ENCODE measurements at regions not wholly inside any gene's neighbourhood (a gene's known extent, or its start where the extent isn't known, plus 50 kb on each side); places are given as distances from the start of the nearest gene placed in this dataset.

DNA sequence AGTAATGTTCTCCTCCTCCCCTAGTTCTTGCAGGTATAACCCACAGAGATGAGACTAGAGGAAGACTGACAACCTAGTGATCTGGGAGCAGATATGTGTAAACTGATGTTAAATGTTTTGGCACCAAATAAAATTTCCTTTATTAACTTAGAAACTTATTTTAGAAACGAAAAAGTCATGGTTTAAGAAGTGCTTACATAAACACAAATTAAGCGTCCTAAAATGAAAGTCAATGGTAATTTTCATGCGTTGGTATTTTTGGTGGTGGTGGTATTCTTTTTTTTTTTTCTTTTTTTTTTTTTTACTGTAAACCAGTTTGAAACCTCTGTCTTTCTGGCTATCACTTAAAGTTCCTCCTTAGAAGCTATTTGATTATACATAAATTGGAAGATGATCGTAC lies 1438.1 kb upstream of the TENM3 start:
- DNase-seq, result no peak

DNA sequence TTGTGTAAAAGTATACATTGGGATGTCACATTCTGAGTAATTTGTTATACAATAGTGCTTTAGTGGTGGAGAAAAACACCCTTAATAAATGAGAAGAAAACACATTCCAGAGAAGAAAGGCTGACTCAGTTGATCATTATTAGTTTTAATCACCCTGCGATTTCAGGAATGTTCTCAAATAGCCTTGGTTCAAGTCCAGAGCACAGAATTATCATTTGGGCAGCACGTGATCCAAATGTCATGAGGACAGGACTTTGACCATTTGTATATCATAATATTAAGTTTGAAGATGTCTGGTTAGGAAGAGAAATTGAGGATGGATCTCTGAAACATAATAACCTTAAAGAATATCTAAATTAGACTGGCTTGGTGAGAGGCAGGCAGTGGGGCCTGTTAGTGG lies 1434.3 kb upstream of the TENM3 start:
- DNase-seq, result no peak

DNA sequence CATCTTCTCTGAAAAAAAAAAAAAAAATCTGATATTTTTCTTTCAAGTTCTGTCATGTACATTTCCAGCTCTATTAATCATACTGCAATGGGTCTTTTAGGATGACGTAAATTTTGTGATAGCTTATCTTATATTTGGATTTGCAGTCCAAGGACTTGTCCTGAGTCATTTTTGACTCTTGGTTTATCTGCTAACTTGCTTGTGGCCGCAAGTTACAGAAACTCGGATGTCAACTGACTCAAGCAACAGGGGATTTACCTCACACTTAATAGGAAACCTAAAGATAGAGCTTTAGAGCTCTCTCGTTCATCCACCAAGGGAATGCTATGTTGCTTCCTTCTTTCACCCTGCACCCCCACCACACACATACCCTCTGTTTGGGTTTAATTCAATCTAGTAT lies 1433.8 kb upstream of the TENM3 start:
- DNase-seq, result peak; percentile 70

- no peak for DNase-seq
Observed at GRCh38 chr4:180810581-180810980, 1432.6 kb upstream of the TENM3 start.

DNA sequence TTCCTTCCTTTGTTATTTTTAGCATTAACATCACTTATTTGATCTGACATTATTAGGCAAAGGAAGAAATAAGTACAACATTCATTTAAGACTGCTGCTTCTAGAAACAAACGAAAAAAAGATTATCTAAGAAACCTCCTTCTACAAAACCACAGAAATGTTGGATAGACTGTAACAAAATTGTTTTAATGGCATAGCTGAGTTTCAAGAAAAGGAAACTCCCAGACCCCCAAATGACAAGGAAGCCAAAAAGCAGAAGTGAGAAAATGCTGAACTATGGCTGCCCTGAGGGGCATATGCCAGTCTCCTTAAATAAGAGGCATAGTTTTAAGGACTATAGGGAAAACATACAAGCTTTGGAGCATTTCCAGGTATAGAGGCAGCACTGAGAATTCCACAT lies 1431.6 kb upstream of the TENM3 start:
- peak; percentile 37 for DNase-seq

GRCh38 chr4:180812783-180813182 lies 1430.4 kb upstream of the TENM3 start:
- peak; percentile 59 for DNase-seq

DNA sequence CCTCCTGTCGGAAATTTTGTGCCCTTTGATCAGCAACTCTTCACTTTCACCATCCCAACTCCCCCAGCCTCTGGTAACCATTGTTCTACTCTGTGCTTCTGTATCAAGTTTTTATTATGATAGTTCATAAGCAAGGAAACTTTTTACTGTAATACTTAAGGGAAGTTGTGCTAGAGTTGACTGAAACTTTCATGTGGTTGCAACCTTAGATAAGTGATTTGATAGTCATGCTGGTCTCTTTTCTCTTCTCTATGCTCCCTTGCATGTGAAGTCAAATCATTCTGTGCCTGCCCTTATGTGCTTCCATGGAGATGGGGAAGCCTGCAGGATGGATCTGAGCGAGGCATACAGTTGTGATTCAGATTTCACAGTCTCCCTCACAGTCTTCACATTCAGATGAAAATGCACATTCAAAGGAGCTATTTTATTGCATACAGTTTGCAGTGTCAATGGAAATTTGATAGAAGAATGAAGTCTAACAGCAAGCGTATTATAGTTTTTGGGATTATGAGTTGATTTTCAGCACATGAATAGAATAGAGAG lies 1428.3 kb upstream of the TENM3 start:
- peak; percentile 19 for DNase-seq

DNA sequence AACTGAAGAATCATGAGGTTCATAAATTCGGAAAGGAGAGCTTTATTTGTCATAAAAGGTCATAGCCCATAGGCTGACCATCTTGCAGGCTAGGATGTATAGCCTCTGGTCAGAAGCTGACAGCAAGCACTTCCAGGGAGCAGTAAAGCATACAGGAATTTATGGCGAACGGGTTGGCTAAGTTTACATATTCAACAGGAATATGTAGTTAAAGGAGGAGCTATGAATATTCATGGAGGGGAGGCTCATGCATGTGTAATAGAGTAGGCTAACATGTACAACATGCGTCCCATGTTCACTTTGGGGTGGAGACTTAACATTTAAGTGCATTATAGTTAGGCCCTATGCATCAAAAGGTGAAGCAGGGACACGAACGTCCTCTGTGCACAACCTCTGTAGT lies 1425.7 kb upstream of the TENM3 start:
- DNase-seq, result no peak

DNA sequence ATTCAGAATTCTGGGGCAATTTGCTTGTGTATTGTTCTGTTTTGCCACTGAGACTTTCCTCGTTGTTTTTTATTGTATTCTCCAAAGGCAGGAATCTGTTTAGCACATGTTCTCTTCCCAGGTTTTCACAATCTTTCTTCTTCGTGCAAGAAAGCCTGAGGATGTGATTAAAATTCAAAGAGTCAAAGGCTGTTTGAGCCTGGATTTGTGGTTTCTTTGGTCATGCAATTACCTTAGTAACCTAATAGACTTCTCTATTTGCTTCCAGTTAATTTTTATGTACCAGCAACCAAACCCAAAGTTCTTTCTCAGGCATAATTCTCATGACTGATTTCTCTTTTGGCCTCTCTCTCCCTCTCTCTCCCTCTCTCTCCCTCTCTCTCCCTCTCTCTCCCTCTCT lies 1420.1 kb upstream of the TENM3 start:
- DNase-seq, result no peak

GRCh38 chr4:180827232-180828009 lies 1415.8 kb upstream of the TENM3 start:
- peak; percentile 84 for DNase-seq

DNA sequence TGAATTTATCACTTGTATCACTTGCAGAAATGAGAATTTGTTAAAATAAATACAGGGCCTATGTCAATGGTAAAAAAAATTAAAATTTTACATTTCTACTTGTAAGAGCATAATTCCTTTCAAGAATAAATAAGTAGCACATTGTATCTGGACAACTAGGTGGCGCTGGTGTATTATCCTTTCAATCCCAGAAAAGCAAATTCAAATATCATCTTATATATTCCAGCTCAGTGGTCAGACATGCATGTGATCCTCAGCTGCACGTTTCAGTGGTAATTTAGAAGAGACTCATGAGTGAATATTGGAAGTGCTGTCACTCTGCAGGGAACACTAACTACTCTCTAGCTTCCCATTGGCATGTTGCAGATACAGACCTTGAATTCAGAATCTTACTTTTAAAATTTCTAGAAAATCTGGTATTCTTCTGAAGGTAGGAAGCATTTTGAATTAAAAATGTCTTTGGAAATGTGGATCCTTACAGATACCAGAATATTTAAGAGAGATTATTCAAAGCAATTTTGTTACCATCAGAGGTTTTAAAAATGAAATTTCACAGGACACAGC lies 1414.7 kb upstream of the TENM3 start:
- peak; percentile 89 for DNase-seq

DNA sequence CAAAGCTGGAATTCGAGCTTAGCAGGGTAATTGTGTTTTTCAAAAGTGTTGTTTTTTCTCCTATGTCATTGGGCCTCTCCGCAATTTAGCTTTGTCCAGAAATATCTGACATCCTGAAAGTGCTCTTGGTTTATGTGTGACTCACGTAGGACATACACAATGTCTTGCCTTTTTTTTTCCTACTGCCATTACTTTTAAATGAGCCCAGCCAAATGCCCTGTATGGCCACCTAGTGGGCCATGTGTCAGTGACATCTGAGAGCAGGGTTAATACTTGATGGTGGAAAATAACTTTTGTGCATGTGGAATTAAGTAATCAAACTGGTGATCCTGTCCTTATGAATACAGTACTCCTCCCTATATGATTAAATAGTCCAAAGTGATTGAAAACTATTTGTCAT lies 1411.1 kb upstream of the TENM3 start:
- DNase-seq, result peak; percentile 37

DNA sequence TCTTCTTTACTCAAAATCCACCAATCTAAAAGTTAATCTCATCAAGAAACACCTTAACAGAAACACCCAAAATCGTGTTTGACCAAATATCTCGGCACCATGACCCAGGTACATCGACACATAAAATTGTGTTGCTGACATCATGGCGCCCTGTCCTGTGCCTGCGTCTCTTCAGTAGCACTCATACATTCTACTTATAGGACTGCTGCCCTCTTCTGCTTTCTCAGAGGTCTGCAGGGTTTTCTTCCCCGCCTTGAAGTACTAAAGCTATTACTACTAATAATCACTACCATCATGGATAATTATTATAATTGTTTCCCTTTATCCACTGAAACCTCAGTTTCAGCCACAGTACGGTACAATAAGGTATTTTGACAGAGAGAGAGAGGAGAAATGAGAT lies 1403.1 kb upstream of the TENM3 start:
- DNase-seq, result peak; percentile 43

DNA sequence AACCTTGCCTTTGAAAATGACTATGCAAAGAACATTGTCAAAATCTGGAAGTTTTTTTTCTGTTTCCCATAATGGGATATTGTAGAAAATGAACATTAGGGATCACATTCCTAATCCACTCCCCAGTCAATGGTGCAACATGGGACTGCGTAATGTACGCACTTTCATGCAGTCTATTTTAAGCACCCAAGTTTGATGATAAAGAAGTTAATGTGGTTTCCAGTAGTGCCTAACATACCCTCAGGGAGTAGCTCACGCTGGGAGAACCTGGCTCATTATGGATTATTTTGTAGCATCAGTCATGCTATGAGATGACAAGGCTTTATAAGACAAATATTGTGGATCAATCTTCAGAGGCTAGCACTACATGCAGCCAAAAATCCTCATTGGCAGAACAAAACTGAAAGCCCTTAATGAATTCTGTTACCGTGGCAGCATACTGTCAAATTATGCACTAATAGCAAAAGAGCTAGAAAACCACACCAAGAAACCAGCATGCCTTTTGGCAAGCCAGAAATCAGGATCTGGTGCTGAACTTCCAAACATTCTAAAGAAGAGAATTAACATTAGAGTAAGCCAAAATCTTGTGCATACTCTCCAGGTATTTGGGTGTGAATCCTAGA lies 1392.8 kb upstream of the TENM3 start:
- peak; percentile 25 for DNase-seq

DNA sequence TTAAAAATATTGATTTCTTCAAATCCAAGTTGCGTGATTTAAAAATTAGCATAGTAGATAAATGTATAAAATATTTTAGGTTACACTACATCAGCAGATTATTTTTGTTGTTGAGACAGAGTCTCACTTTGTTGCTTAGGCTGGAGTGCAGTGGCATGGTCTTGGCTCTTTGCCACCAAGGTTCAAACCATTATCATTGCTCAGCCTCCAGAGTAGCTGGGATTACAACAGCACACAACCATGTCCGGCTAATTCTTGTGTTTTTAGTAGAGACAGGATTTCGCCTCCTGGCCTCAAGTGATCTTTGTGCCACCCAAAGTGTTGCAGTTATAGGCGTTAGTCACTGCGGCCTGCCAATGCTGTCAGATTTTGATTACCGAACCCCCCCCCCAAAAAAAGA lies 1390.5 kb upstream of the TENM3 start:
- peak; percentile 69 for DNase-seq

- DNase-seq, result no peak
Observed at GRCh38 chr4:180855184-180855583, 1388.0 kb upstream of the TENM3 start.

DNA sequence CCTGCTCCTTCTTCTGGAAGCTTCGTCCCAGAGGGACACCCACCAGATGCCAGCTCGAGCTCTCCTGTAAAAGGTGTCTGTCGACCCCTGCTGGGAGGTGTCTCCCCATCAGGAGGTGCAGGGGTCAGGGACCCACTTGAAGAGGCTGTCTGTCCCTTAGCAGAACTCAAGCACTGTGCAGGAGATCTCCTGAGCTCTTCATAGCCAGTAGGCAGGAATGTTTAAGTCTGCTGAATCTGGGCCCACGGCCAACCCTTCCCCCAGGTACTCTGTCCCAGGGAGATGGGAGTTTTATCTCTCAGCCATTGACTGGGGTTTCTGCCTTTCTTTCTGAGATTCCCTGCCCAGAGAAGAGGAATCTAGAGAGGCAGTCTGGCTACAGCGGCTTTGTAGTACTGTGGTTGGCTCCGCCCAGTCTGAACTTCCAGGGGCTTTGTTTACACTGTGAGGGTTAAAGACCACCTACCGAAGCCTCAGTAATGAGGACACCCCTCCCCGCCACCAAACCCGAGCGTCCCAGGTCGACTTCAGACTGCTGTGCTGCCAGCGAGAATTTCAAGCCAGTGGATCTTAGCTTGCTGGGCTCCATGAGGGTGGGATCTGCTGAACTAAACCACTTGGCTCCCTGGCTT lies 1383.0 kb upstream of the TENM3 start:
- no peak for DNase-seq

DNA sequence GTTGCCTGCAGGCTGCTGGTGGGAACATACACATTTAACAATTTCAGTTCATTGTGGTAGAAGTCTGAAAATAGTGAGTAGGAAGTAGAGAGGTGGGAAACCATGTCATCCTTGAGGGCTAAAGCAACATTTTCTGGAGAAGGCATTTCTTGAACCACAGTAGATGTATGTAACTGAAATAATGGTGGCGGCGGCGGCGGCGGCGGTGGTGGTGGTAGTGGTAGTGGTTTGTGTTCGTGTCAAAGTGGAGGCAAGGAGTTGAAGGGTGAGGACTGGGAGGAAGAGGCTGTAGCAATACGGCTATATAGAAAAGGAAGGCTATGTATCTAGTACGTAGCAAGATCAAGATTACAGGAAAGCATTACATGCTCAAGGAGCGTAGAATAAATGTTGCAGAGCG lies 1381.6 kb upstream of the TENM3 start:
- no peak for DNase-seq

- DNase-seq, result no peak
Observed at GRCh38 chr4:180866933-180867643, 1376.1 kb upstream of the TENM3 start.

DNA sequence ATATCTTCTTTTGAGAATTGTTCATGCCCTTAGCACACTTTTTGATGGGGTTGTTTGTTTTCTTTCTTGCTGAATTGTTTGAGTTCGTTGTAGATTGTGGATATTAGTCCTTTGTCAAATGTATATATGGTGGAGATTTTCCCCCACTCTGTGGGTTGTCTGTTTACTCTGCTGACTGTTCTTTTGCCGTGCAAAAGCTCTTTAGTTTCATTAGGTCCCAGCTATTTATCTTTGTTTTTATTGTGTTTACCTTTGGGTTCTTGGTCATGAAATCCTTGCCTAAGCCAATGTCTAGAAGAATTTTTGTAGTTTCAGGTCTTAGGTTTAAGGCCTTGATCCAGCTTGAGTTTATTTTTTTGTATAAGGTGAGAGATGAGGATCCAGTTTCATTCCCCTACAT lies 1372.6 kb upstream of the TENM3 start:
- no peak for DNase-seq

DNA sequence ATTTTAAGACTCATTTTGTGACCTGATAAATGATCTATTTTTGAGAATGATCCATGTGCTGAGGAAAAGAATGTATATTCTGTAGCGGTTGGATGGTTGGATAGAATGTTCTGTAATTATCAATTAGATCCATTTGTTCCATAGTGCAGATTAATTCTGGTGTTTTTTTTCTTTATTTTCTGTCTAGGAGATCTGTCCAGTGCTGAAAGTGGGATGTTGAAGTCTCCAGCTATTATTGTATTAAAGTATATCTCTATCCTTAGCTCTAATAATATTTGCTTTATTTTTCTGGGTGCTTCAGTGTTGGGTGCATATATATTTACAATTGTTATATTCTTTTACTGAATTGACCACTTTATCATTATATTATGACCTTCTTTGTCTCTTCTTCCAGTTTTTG lies 1344.9 kb upstream of the TENM3 start:
- DNase-seq, result no peak

DNA sequence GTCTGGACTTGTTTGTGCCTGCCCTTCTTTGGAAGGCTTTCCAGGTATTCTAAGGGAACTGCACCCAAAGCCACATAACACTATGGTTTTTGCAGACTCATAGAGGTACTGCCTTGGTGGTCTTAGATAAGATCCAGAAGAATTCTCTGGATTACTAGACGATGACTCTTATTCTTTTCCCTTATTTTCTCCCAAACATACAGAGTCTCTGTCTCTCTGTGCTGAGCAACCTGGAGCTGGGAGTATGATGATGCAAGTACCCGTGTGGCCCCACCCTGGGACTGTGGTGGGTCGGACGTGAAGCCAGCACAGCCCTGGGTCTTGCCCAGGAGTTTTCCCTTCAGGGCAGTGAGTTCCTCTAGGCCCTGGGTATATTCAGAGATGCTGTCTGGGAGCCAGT lies 1342.4 kb upstream of the TENM3 start:
- DNase-seq, result no peak

- peak; percentile 68 for DNase-seq
Observed at GRCh38 chr4:180909279-180909678, 1333.9 kb upstream of the TENM3 start.
